Mucosa of descending colon (tissue), 3 donors: ENCODE measurements at regions not wholly inside any gene's neighbourhood (a gene's known extent, or its start where the extent isn't known, plus 50 kb on each side); places are given as distances from the start of the nearest gene placed in this dataset.

Source experiments
- ATAC-seq: fragments of 200-7000 bp; cut with Tn5 transposase; one replicate; pipeline ENCODE4 v1.9.1; 2020; ENCODE audit warnings: mild to moderate bottlenecking, moderate library complexity
- DNase-seq, 3 donors: peaks; one replicate each; pipeline ENCODE4 v3.0.0-alpha.2; 2020
- H3K36me3 ChIP-seq: fragments of 200-600 bp; one replicate; pipeline ENCODE4 v1.8.0; 2021; ENCODE audit warnings: low read depth, mild to moderate bottlenecking
- H3K4me1 ChIP-seq: fragments of 200-600 bp; one replicate; pipeline ENCODE4 v1.8.0; 2021; ENCODE audit warnings: low read depth, mild to moderate bottlenecking
- H3K4me3 ChIP-seq: fragments of 200-600 bp; one replicate; pipeline ENCODE4 v1.8.0; 2021; ENCODE audit warnings: mild to moderate bottlenecking
- H3K9me3 ChIP-seq: fragments of 200-600 bp; one replicate; pipeline ENCODE4 v1.8.0; 2021; ENCODE audit warnings: mild to moderate bottlenecking
- intact Hi-C, 2 donors: fragments of 100-400 bp; cut with DNase I in 1 of 2; cut with micrococcal nuclease in 1 of 2; formaldehyde crosslinking; loops; one replicate each; pipeline versions ENCODE4 v1.11.0 to v1.11.1; 2022; cut with DNase I, micrococcal nuclease
- TF ChIP-seq, protein P1 (sequence below): fragments of 200-600 bp; IDR thresholded peaks from one replicate; pipeline ENCODE4 v1.8.0; 2022; ENCODE audit warnings: antibody characterized with exemption, mild to moderate bottlenecking
- donor health status: DM: no; HTN: no; CAD: no; lungs with moderate emphysema.
- donor health status: DM: no; HTN: no; CAD: no.
- donor health status: DM: no; HTN: yes; CAD: no.

- Histone ChIP-seq H3K36me3 (no peaks in the 10 kb centered on the region), H3K9me3 (no peaks in the 10 kb centered on the region), H3K4me1 (no peaks in the 10 kb centered on the region), H3K4me3 (no peak overlapping the region)
- intact Hi-C loops, result no loop called here
- TF ChIP-seq, protein P1, sequence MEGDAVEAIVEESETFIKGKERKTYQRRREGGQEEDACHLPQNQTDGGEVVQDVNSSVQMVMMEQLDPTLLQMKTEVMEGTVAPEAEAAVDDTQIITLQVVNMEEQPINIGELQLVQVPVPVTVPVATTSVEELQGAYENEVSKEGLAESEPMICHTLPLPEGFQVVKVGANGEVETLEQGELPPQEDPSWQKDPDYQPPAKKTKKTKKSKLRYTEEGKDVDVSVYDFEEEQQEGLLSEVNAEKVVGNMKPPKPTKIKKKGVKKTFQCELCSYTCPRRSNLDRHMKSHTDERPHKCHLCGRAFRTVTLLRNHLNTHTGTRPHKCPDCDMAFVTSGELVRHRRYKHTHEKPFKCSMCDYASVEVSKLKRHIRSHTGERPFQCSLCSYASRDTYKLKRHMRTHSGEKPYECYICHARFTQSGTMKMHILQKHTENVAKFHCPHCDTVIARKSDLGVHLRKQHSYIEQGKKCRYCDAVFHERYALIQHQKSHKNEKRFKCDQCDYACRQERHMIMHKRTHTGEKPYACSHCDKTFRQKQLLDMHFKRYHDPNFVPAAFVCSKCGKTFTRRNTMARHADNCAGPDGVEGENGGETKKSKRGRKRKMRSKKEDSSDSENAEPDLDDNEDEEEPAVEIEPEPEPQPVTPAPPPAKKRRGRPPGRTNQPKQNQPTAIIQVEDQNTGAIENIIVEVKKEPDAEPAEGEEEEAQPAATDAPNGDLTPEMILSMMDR, result no peak
- no peak for ATAC-seq
- DNase-seq, result no peak
These were observed 565.6 kb downstream of the TMEM182 start for GRCh38 chr2:103327386-103327785.

DNA sequence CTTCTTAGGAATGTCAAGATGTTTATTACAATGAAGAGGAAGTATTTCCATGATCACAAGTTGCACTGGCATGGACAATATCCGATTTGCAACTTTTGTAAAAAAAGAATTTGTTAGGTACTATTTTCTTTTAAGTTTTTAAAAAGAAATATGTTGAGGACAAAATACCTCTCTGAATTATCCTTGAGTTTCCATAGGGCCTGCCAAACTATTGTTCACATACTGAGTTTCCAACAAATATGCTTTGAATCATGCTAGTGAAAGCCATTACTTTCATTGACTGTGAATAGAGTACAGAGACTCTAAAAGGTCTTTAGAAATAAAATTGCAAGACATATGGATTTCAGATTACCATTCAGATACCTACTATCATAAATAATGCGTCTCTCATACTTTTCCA is 566.1 kb downstream of the TMEM182 start:
- DNase-seq (no peak), ATAC-seq (no peak)
- H3K36me3 ChIP-seq, result no peaks in the 10 kb centered on the region
- H3K4me1 ChIP-seq, result no peaks in the 10 kb centered on the region
- H3K9me3 ChIP-seq, result no peaks in the 10 kb centered on the region
- TF ChIP-seq, protein P1, result no peak
- H3K4me3 ChIP-seq, result no peak overlapping the region
- intact Hi-C loops, result no loop called here

- ATAC-seq (no peak), DNase-seq (no peak)
- no peaks in the 10 kb centered on the region for H3K36me3 ChIP-seq
- intact Hi-C loops, result no loop called here
- no peak overlapping the region for H3K4me3 ChIP-seq
- H3K9me3 ChIP-seq, result no peaks in the 10 kb centered on the region
- no peaks in the 10 kb centered on the region for H3K4me1 ChIP-seq
- TF ChIP-seq, protein P1, result no peak
These were observed 573.6 kb downstream of the TMEM182 start for GRCh38 chr2:103335403-103335802.

DNA sequence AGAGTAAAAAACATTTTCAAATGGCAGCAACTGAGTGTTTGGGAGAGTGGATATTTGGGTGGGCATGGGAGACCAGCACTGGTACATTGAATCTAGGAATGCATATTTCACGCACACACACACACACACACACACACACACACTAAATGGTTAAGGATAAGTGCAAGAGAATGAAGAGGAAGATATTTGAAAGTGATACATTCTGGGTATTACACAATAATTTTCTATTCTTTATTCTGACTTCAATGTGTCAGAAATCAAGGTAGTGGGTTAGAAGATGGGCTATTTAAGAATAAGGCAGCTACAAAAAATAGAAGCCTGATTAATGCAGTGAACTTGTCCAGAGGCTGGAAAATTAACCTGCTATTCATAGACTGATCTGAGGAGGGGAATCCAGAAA is 577.0 kb downstream of the TMEM182 start:
- intact Hi-C loops, result no loop called here
- TF ChIP-seq, protein P1, result no peak
- H3K4me1 ChIP-seq, result no peaks in the 10 kb centered on the region
- no peaks in the 10 kb centered on the region for H3K9me3 ChIP-seq
- no peak for ATAC-seq
- no peak for DNase-seq
- no peaks in the 10 kb centered on the region for H3K36me3 ChIP-seq
- H3K4me3 ChIP-seq, result no peak overlapping the region

GRCh38 chr2:103346780-103347179 is 584.9 kb downstream of the TMEM182 start:
- Histone ChIP-seq H3K9me3 (no peaks in the 10 kb centered on the region), H3K4me3 (no peak overlapping the region), H3K36me3 (no peaks in the 10 kb centered on the region), H3K4me1 (no peaks in the 10 kb centered on the region)
- intact Hi-C loops, result no loop called here
- DNase-seq, result no peak
- TF ChIP-seq, protein P1, result no peak
- no peak for ATAC-seq

GRCh38 chr2:103353774-103354173 is 591.9 kb downstream of the TMEM182 start:
- TF ChIP-seq, protein P1, result no peak
- H3K4me1 ChIP-seq, result no peaks in the 10 kb centered on the region
- no peaks in the 10 kb centered on the region for H3K36me3 ChIP-seq
- ATAC-seq (no peak), DNase-seq (no peak)
- H3K9me3 ChIP-seq, result no peaks in the 10 kb centered on the region
- no peak overlapping the region for H3K4me3 ChIP-seq
- intact Hi-C loops, result no loop called here
